Kidney glomerular epithelial cell (primary cell): ENCODE measurements at regions not wholly inside any gene's neighbourhood (a gene's known extent, or its start where the extent isn't known, plus 50 kb on each side); places are given as distances from the start of the nearest gene placed in this dataset.
"Not testable (repeated sequence)": the region's sequence is repeated elsewhere in the genome, so short reads cannot be mapped to it uniquely, and the experiment has no call there.

Experiments
- DNase-seq: peaks from one replicate; lab custom pipeline; 2025; lab: John Stamatoyannopoulos, UW

DNA sequence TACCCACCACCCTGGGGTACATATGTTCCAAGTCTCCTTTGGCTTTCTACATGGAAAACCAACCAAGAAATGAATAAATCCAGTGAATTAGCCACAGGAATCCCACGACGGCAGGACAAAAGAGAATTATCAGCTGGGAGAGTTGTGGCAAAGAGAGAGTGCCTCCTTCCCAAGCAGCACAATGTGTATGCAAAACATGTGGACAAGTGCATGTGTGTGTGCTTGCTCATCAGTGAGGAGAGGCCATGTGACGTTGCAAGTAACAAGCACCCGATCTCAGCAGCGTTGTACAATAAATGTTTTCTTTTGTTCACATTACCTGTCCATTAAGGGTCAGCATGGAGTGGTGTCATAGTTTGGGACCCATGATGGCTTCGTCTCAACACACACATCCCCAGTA, 50.0 kb upstream of the EMX2 start:
- DNase-seq: no peak

DNA sequence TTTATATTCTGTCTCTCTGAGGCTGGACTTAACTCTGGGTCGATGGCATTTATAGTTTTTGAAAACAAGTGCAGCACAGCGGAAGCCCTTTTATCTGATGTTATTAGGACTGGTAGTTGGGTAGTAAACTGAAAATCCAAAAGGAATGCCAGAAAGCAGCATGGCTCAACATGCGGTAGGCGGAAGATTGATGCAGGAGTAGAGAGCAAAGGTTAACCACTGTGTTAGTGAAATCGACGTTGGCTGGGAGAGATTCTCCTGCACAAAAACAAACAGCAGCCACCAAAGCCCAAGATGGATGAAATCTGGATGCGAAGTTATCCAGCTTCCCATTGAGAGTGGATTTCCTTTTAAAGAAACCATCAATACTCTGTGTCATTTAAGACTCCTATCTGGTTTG, 54.5 kb upstream of the EMX2 start:
- no peak for DNase-seq

- no peak for DNase-seq
These were observed 55.9 kb upstream of the EMX2 start for GRCh38 chr10:117486606-117487005.

GRCh38 chr10:117483056-117483590, 59.4 kb upstream of the EMX2 start:
- DNase-seq: no peak

DNA sequence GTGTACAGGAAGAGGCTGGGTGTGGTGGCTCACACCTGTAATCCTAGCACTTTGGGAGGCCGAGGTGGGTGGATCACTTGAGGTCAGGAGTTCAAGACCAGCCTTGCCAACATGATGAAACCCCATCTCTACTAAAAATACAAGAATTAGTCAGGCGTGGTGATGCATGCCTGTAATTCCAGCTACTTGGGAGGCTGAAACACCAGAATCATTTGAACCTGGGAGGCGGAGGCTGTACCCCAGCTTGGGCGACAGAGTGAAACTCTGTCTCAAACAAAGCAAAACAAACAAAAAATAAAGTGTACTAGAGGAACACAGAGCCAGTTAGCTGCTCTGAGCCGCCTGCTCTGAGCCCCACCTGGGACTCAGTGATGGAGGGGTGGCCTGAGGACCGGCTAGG, 61.5 kb upstream of the EMX2 start:
- DNase-seq: not testable (repeated sequence)

GRCh38 chr10:117480097-117480496, 62.4 kb upstream of the EMX2 start:
- DNase-seq: no peak

DNA sequence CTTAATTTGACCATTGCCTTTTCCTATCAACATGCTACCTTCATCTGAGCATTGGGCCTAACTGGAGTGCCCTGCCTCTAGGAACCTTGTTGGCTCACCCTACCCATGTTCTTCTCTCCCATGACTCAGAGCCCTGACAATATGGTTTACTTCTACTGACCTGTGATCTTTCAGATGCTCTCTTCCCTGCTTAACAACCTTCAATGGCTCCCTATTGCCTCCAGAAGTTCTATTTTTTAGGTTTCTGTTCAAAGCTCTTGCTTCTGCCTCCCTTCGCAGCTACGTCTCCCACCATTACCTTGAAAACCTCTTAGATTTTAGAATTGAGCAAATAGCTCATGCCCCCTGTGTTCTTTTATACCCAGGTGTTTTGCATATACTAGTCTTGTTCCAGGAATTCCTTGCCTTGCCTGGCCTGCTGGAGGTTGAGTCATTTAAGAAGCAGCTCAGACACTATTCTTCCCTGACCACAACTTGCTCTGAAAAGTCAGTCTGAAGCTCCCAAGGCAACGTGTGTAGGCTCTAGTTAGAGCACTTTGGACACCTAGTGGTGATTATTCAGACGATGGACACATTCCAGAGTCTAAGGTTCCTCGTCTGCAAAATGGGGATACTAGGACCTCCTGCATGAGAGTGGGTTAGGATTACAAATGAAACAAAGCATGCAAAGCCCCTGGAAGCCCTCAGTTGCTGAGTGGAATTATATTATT, 64.4 kb upstream of the EMX2 start:
- DNase-seq: peak; percentile 95

GRCh38 chr10:117477211-117477947, 65.2 kb upstream of the EMX2 start:
- no peak for DNase-seq

GRCh38 chr10:117476716-117477115, 65.8 kb upstream of the EMX2 start:
- no peak for DNase-seq

DNA sequence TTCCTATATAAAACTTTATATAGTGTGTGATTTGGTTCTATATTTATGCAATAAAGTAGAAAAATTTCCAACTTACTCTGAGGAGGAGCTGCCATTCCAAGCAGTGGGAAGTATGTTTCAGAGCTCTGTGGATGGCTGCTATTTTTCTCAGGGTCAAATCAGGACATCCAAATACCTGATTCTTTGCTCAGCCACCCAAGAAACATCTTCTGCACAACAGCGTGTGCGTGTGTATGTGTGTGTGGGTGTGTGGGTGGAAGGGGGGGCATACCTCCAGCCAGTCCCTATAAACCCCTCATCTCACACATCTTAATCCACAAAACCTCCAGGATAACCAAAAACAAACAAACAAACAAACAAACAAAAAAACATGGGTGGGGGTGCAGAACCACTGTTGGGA, 66.3 kb upstream of the EMX2 start:
- no peak for DNase-seq

GRCh38 chr10:117472872-117473271, 69.7 kb upstream of the EMX2 start:
- DNase-seq: no peak

GRCh38 chr10:117471344-117471874, 71.1 kb upstream of the EMX2 start:
- no peak for DNase-seq

GRCh38 chr10:117470733-117471132, 71.8 kb upstream of the EMX2 start:
- no peak for DNase-seq

DNA sequence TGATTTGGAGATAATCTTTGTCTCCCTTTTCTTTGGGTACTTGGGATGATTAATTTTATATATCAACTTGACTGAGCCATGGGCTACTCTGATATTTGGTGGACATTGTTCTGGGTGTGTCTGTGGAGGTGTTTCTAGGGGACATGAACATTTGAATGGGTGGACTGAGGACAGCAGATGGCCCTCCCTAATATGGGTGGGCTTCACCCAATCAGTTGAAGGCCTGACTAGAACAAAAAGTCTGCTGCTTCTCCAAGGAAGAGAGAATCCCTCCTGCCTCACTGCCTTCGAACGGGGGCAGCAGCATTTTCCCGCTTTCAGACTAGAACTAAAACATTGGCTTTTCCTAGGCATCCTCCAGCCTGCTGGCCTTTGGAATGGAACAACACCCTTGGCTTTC, 73.9 kb upstream of the EMX2 start:
- DNase-seq: no peak

DNA sequence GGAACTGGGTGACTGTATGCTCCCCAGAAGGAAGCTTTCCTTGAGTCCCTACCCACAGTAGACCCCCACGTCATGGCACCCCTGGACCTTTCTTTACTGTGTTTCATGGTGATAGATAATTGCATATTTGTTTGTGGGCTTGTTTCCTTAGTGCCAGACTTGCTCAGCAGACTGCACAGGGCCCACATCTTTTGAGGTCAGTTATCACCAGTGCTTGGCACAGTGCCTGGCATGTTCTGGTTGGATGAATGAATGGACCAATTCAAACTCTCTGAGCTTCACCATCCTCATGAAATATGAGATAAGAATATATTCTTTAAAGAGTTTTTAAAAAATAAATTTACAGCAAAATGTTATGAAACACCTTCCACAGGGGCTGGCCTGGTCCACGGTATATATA, 78.4 kb upstream of the EMX2 start:
- DNase-seq: peak; percentile 46

DNA sequence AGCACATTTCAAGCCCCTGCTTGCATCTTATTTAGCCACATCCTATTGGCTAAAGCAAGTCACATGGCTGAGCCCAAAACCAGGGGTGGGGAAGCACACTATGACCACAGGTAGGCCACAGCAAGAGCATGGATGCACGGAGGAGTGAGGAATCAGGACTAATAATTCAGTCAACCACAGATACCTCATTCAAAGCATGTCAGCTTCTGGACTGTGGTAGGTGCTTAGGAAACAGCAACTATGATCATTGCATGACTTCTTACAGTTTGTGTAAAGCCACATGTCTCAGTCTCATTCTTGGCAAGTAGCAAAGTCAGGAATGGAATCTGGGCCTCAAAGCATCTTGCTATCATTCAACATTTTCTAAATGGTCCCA, 79.0 kb upstream of the EMX2 start:
- no peak for DNase-seq

DNA sequence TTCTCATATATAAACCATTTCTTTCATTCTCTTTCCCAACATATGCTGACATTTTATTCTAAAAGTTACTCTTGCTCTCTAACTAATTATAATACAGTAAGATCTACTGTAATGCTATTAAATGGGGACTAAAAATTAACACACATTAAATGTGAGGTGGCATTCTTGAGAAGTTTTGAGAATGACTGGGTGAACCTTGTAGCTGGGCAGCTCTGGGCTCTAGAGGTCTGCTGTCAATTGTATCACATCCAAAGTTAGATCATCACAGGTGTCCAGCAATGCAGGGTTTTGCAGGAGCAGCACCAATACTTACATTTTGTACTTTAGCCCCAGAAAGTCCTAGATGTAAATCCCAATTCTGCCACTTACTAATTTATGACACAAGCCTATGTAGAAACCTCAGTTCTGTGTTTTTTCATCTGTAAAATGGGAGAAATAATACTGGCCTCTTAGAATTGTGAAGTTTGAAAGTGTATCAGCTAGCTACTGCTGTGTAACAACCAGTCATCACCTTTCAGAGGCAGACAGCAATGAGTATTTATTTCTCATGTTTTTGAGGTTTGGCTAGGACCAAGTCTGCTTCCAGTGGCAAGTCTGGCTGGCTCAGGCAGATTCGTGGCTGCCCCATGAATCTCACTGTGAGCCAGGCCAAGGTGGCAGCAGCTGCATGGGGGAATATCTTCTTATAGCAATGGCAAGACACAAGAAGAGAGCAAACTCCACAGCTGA, 79.6 kb upstream of the EMX2 start:
- peak; percentile 30 for DNase-seq

DNA sequence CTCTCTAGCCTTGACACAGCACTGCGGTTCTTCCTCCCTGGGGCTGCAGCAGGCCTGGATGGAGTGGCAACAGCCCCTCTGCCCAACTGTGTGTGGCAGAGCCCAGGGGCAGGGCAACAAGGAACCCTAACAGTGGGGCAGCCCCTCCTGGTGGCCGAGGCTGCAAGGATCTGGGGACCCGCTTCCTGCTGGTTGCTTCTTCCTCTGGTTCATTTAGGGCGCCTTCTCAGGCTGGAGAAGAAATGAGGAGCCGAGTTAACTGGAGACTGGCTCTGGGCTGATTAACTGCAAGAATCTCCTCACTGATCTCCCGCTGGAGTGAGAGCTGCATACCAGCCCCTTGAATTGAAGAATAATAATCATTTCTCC, 80.1 kb upstream of the EMX2 start:
- no peak for DNase-seq

DNA sequence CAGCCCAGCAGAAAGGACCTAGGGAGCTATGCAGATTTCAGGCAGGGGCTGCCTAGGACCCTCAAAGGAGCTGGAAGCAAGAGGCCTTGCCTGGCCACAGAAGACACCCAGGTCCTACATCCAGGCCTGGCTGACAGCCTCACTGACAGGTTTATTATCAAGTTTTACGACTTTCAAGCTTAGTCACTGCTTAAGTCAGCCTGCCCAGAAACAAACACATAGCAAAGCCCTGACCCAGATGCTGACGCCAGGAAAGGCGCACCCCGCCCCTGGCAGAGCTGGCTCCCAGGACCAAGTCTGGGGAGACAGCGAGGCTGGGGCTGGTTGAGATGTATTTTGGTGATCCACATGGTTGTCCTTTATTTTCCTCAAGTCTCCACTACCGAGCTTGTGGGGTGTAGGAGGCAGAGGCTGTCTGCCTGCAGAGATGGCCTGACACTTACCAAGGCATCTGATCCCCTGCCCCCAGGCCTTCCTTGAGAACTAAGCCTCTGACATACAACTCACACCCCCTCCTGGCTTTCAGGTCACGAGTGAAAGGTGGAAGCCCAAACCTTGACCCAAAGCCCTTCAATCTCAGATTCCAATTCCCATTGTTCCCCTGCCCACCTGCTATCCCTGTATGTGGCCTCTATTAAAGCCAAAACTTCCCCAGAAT, 80.7 kb upstream of the EMX2 start:
- DNase-seq: peak; percentile 88

- DNase-seq: peak; percentile 73
These were observed 81.4 kb upstream of the EMX2 start for GRCh38 chr10:117460846-117461765.

- DNase-seq: no peak
These were observed 83.3 kb upstream of the PDZD8 start for GRCh38 chr10:117458571-117458970.
